ENCODE measurements at regions not wholly inside any gene's neighbourhood (a gene's known extent, or its start where the extent isn't known, plus 50 kb on each side); places are given as distances from the start of the nearest gene placed in this dataset.

- ATAC-seq (ENCODE audit: low read depth), result no peak
- Histone ChIP-seq H3K18ac (ENCODE audit: low read depth, low read length) (peak overlapping the region; percentile 8), H4K5ac (ENCODE audit: low read depth, low read length) (peak overlapping the region; percentile 26; the same call in 1 of the 2 replicates), H3K56ac (ENCODE audit: extremely low read depth, insufficient read depth, low read length) (peak overlapping the region; percentile 40; the same call in 1 of the 2 replicates), H3K79me1 (ENCODE audit: low read depth in 1 of 2, low read length in 2 of 2) (peaks cover 31 to 76% of the 10 kb centered on the region in 2 experiments), H3K9me1 (ENCODE audit: insufficient read depth, low read length) (peaks cover 25% of the 10 kb centered on the region), H3K23ac (ENCODE audit: low read depth, low read length) (no peak overlapping the region), H2BK20ac (ENCODE audit: low read depth, low read length) (peak overlapping the region; percentile 73), H4K20me1 (ENCODE audit: insufficient read depth, low read length) (peaks cover 18% of the 10 kb centered on the region; the same call in 1 of the 2 replicates), H3K4me1 (ENCODE audit: control insufficient read depth, insufficient read depth, low read length) (peaks cover 38% of the 10 kb centered on the region), H3K36me3 (ENCODE audit: control insufficient read depth, insufficient read depth, low read length) (no peaks in the 10 kb centered on the region), H2BK120ac (ENCODE audit: low read depth, low read length) (peak overlapping the region; percentile 89), H2AK5ac (ENCODE audit: low read depth, low read length) (peak overlapping the region; percentile 99), H4K91ac (ENCODE audit: insufficient read depth, low read depth, low read length) (peak overlapping the region; percentile 88), H3K4me3 (ENCODE audit: insufficient read depth, low read depth, low read length) (no peak overlapping the region), H3K14ac (replicated peaks; ENCODE audit: low read depth, low read length) (peak overlapping the region; percentile 39), H2BK15ac (ENCODE audit: low read depth, low read length) (peak overlapping the region; percentile 48; the same call in 1 of the 3 replicates), H3K4me2 (ENCODE audit: low read depth, low read length) (no peak overlapping the region), H2AFZ (replicated peaks; ENCODE audit: low read length, poor library complexity) (no peak overlapping the region), H3K27ac (ENCODE audit: insufficient read depth, low read length) (peak overlapping the region; percentile 61), H3K9me3 (ENCODE audit: control insufficient read depth, insufficient read depth, low read length) (no peaks in the 10 kb centered on the region), H3K27me3 (ENCODE audit: control insufficient read depth, insufficient read depth, low read length) (no peaks in the 10 kb centered on the region), H2AK9ac (replicated peaks; ENCODE audit: low read depth, low read length, poor library complexity) (peak overlapping the region; percentile 89), H3K4ac (ENCODE audit: low read depth, low read length) (peak overlapping the region; percentile 83), H2BK5ac (ENCODE audit: low read depth, low read length, poor library complexity, severe bottlenecking) (peak overlapping the region; percentile 81), H4K8ac (ENCODE audit: low read depth in 2 of 2, low read length in 2 of 2) (peak overlapping the region; percentile 30 to 86; a peak in 2 of 4 replicates), H3K9ac (ENCODE audit: low read depth, low read length) (0 out of 2 replicates have a peak overlapping the region, but pooled peaks have one; percentile 3)
- 87% methylated on average over 10 of the region's 21 CpGs; no CpG with 5 or more reads in 1 of the 2 experiments for WGBS, 2 experiments (ENCODE audit: extremely low coverage in 2 of 2, insufficient read length in 1 of 2)
- BruUV-seq (replicated peaks), result no TSS peak
- no peak for DNase-seq
- in situ Hi-C loops (cut with MboI; ENCODE audit: low sequenced_read_pairs), result no loop called here
- ChIA-PET POLR2A (ENCODE audit: unreplicated experiment) (no interaction called here), CTCF (no interaction called here)
- TF ChIP-seq, protein P1, sequence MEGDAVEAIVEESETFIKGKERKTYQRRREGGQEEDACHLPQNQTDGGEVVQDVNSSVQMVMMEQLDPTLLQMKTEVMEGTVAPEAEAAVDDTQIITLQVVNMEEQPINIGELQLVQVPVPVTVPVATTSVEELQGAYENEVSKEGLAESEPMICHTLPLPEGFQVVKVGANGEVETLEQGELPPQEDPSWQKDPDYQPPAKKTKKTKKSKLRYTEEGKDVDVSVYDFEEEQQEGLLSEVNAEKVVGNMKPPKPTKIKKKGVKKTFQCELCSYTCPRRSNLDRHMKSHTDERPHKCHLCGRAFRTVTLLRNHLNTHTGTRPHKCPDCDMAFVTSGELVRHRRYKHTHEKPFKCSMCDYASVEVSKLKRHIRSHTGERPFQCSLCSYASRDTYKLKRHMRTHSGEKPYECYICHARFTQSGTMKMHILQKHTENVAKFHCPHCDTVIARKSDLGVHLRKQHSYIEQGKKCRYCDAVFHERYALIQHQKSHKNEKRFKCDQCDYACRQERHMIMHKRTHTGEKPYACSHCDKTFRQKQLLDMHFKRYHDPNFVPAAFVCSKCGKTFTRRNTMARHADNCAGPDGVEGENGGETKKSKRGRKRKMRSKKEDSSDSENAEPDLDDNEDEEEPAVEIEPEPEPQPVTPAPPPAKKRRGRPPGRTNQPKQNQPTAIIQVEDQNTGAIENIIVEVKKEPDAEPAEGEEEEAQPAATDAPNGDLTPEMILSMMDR (conservative IDR thresholded peaks at IDR 0.05; ENCODE audit: low read depth, low read length), result no peak
- TF ChIP-seq RAD21 (IDR thresholded peaks at IDR 0.05; ENCODE audit: low read length) (no peak), MAZ (IDR thresholded peaks at IDR 0.05; ENCODE audit: borderline replicate concordance, low read depth, low read length) (no peak), CEBPB (IDR thresholded peaks at IDR 0.05; ENCODE audit: low read depth, low read length) (no peak), MAFK (IDR thresholded peaks at IDR 0.05; ENCODE audit: low read depth, low read length) (no peak), RFX5 (IDR thresholded peaks at IDR 0.05; ENCODE audit: low read depth, low read length) (no peak)
- TF ChIP-seq, protein P2, sequence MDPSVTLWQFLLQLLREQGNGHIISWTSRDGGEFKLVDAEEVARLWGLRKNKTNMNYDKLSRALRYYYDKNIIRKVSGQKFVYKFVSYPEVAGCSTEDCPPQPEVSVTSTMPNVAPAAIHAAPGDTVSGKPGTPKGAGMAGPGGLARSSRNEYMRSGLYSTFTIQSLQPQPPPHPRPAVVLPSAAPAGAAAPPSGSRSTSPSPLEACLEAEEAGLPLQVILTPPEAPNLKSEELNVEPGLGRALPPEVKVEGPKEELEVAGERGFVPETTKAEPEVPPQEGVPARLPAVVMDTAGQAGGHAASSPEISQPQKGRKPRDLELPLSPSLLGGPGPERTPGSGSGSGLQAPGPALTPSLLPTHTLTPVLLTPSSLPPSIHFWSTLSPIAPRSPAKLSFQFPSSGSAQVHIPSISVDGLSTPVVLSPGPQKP (IDR thresholded peaks at IDR 0.05; ENCODE audit: borderline replicate concordance, low read depth, low read length), result no peak
- dilution Hi-C loops (cut with HindIII; ENCODE audit: low sequenced_read_pairs, unreplicated experiment), result no loop called here
- intact Hi-C loops (cut with micrococcal nuclease), result loop anchor here (10.0 kb wide), 1 partner anchor 160 kb away; no protein-coding TSS in a partner anchor
Observed at GRCh38 chr16:85394456-85395206, 218.5 kb upstream of the GSE1 start.

Measured in IMR-90 (cell line).